HG02623 (cell line): ENCODE measurements at regions not wholly inside any gene's neighbourhood (a gene's known extent, or its start where the extent isn't known, plus 50 kb on each side); places are given as distances from the start of the nearest gene placed in this dataset.
"Not testable (repeated sequence)": the region's sequence is repeated elsewhere in the genome, so short reads cannot be mapped to it uniquely, and the experiment has no call there.

ENCODE experiments used
- ATAC-seq: cut with Tn5 transposase; IDR thresholded peaks from one replicate; pipeline ENCODE4 v1.9.1; 2021; ENCODE audit warnings: moderate library complexity; ENCODE audit not compliant: unreplicated experiment

DNA sequence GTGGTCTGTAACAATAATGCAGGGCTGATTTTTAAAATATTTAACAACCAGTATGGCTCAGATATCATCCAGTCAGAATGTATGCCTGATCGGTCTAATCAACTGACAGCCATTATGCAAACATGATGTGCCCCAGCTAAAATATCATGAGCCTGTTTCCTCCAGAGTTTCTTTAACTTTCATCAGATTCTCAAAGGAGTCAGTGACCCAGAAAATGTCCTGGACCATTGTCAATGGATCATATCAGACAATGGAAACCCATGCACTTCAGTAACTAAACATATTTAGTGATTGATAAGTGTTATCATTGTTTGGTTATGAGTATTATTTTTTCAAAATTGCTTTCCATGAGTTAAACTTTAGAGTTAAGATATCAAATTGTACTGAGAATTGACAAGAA is 173.5 kb downstream of the LMBRD1 start:
- ATAC-seq: no peak

- no peak for ATAC-seq
Measured at GRCh38 chr6:69622924-69623323, 173.9 kb downstream of the LMBRD1 start.

- ATAC-seq: no peak
Measured at GRCh38 chr6:69622230-69622629, 174.6 kb downstream of the LMBRD1 start.

DNA sequence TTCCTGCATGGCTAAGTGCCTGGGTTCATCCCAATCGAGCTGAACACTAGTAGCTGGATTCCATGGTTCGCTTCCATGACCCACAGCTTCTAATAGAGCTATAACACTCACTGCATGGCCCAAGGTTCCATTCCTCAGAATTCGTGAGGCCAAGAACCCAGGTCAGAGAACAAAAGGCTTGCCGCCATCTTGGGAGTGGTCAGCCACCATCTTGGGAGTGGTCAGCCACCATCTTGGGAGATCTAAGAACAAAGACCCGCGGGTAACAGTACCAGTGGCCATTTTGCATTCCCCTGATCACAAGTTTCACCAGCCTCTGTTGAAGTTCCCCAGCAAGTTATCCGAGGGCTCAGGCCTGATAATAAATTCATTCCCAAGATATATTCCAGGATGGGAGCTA is 179.6 kb downstream of the LMBRD1 start:
- ATAC-seq: no peak

- ATAC-seq: no peak
Measured at GRCh38 chr6:69609836-69610472, 186.9 kb downstream of the LMBRD1 start.

DNA sequence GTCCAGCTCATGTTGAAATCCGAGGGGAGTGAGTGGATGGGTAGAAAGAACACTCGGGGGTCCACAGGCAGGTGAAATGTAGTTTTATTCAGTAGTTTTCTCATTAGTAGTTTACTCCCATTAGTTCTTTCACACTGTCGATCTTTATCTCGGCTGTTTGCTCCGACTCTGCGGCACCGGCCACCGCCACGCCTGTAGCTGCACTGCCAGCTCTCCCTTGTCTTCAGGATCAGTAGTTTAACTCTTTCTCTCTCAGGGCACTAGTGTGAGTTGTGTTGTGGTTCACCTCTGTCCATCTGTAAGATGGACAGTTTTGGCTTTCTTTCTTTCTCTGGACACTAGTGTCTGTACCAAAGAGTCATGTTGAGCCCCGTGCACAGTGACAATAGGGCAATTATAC is 195.7 kb downstream of the LMBRD1 start:
- ATAC-seq: no peak

DNA sequence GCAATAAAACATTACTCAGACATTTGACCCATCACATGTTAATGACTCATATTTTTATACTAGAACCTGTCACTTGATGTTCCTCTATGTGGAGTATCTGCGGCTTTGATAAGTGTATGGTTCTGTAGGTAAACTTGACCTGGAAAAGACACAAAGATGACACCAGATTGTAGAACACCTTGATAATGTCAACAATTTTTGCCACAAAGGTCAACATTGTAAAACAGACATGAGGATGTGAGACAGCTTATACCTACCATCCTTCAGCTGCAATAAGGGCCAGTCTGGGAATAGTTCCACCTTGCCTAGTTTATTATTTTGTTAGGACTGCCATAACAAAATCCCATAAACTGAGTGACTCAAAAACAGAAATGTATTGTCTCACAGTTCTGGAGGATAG is 202.4 kb downstream of the LMBRD1 start:
- no peak for ATAC-seq

GRCh38 chr6:69593706-69594105 is 203.1 kb downstream of the LMBRD1 start:
- ATAC-seq: no peak

DNA sequence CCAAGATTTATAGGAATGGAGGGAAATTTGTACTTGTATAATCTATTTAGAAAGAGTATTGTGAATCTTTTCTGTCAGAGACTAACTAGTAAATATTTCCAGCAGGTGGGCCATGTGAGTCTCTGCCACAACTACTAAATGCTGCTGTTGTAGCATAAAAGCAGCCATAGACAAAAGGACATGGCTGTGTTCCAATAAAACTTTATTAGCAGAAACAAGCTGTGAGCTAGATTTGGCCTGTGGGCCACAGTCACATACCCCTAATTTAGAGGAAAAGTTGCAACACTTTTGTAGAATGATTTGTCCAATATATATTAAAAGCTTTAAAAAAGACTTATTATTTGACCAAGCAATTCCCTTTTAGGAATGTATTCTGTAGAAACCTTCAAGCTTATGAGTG is 207.2 kb downstream of the LMBRD1 start:
- no peak for ATAC-seq

DNA sequence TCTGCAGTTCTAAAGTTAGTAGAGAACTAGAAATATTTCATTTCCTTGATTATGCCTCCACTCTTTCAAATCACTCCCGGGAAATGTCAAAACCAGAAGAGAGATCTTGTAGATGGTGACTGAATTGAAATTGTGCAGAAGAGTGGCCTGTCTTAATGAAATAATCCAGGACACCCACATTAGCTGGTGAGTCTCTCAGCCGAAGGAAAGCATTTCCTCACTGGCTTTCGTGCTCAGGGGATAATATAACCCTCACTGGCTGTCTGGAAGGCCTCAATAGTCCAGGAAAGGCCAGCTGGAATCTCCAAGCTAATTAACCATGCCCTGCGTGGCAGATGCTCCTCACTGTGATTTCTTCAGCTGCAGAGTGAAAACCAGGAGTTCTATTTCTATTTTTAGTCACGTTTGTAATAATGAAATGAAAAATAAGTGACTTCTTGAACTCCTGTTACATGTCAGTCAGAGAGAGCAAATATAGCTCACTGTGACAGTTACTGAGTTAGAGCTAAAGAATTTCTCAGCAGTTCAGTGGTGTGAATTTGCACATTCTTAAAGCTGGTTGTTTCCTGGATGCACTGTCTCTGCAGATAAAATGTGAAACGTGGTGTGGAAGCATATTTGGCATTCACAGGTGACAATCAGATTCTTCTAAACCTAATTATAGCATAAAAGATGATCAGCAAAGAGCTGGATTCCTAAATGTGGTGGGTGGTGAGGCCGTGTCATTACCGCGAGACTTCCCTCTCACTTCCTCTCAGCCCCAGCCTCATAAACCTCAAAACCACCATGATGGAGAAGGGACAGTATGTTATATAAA is 211.7 kb downstream of the LMBRD1 start:
- peak; percentile 85 for ATAC-seq

DNA sequence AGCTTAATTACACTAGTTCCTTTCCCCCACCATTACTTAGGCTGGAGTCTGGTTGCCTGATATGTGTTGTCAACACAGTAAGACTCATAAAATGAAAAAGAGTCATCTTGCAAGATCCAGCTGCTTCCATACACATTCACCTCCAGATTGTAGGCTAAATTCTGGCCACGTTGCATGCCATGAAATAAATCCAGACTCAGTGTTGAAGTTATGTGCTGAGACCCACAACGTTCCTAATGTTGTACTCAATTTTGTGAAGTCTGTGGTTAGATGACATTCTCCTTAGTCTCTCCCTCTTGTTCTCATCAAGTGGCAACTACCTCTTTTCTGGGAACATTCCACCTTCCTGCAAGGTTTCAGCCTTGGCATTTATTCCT is 212.3 kb downstream of the LMBRD1 start:
- ATAC-seq: no peak

DNA sequence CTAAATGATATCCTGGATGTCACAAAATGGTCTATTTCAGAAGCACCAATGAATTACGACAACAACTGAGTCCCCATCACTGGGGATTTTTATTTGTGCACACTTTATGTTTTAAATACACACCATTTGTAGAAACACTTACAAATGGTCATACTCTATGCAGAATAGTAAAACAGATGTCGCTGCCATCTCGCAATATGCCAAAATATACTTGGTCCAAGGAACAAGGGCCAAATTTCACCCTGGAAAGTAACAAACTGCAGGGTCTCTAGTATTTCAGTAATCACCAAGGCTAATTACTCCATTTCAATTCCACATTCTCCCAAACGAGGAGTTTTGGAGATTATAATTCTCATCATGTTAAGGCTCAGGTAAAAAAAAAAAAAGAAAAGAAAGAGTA is 215.2 kb downstream of the LMBRD1 start:
- ATAC-seq: no peak

DNA sequence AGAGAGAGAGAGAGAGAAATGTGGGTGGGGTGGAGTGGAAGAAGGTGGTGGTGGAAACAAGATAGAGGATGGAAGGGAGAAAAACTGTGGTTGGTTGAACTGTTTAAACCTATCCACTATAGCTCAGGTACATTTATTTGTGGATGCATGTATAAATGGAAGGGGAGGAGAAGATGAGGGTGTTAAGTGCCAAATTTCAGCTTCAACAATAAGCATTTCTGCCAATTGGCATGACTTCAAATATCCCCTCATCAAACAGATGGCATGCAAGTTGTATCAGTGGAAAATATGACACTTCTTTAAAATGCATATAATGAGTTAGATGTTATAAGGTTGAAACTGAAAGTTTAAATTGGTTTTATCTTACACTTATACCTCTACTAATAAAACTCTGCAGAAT is 216.1 kb downstream of the LMBRD1 start:
- no peak for ATAC-seq

GRCh38 chr6:69578361-69578890 is 218.4 kb downstream of the LMBRD1 start:
- ATAC-seq: no peak

DNA sequence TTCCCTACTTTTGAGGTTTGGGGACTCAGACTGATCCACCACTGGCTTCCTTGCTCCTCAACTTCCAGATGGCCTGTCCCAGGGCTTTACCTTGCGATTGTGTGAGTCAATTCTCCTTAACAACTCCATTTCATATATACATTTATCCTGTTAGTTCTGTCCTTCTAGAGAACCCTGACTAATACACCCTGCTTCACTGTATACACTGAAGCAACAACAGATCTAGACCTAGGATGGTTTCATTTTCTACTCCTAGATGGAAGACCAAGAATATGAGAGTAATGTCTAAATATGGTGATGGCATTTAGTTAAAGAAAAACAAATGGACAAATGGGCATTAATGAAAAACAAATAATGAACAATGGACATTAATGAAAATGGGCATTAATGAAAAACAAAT is 225.6 kb downstream of the LMBRD1 start:
- ATAC-seq: no peak

- ATAC-seq: no peak
Measured at GRCh38 chr6:69570106-69570505, 226.7 kb downstream of the LMBRD1 start.

GRCh38 chr6:69560597-69560996 is 236.2 kb downstream of the LMBRD1 start:
- not testable (repeated sequence) for ATAC-seq

GRCh38 chr6:69555088-69555638 is 241.6 kb downstream of the LMBRD1 start:
- ATAC-seq: no peak

- ATAC-seq: peak; percentile 45
Measured at GRCh38 chr6:69542494-69542893, 254.3 kb downstream of the LMBRD1 start.

DNA sequence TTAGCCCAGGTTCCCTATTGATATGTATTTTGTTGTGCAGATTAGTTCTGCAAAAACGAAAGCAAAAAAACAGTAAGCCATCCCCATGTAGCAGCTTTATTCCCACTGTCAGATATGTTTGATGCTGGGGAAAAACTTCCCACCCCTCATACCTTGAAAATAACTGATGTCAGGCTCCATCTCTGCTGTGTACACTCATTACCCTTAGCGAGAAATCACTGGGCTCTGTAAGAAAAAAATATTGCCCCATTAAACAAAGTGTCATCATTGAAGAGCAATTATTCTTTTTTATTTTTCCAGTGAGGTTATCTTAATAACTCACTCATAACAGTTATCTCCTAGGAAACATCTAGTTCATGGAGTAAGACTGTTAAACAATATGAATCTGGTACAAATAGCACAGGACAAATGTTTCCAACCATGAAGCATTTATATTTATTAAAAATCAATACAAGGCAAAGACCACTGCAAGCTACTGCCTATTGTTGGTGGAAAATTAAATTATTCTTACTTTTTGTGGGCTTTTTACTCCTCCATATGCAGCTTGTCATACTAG is 268.8 kb downstream of the LMBRD1 start:
- no peak for ATAC-seq

GRCh38 chr6:69515480-69515879 is 281.3 kb downstream of the LMBRD1 start:
- ATAC-seq: not testable (repeated sequence)

DNA sequence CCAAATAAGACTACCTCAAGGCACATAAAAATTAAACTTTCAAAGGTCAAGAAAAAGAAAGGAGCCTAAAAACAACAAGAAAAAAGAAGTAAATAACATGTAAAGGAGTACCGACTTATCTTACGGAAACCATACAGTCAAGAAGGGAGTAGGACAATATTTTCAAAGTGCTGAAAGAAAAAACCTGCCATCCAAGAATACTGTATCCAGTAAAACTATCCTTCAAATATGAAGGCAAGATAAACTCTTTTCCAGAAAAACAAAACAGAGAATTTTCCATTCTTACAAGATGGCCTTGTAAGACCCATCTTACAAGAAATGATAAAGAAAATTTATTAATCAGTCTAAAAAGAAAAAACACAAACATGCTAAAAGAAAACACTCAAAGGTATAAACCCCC is 302.2 kb downstream of the LMBRD1 start:
- ATAC-seq: no peak
